DND-41 (cell line): ENCODE measurements at regions not wholly inside any gene's neighbourhood (a gene's known extent, or its start where the extent isn't known, plus 50 kb on each side); places are given as distances from the start of the nearest gene placed in this dataset.

ENCODE experiments used
- ATAC-seq: fragments of 200-7000 bp; cut with Tn5 transposase; 3 replicates; pipeline ENCODE4 v1.9.1; 2021; ENCODE audit warnings: low read depth; ENCODE audit not compliant: insufficient read depth
- DNase-seq: peaks from one replicate; pipeline ENCODE4 v3.0.0-alpha.2; 2020
- H2AFZ ChIP-seq: 2 replicates; pipeline ENCODE4 v1.6.0; 2012; ENCODE audit warnings: low read depth, low read length
- H3K27ac ChIP-seq: 2 replicates; pipeline ENCODE4 v1.5.1; 2012; ENCODE audit warnings: low read length, inconsistent platforms
- H3K27me3 ChIP-seq: fragments of 200-600 bp; sonication (generic); 2 replicates; pipeline ENCODE4 v1.6.0; 2012; ENCODE audit warnings: low read length, mild to moderate bottlenecking, inconsistent platforms; ENCODE audit not compliant: insufficient read depth, poor library complexity
- H3K36me3 ChIP-seq: 2 replicates; pipeline ENCODE4 v1.5.1; 2012; ENCODE audit warnings: low read length, inconsistent platforms; ENCODE audit not compliant: insufficient read depth
- H3K4me1 ChIP-seq: 2 replicates; pipeline ENCODE4 v1.5.1; 2012; ENCODE audit warnings: mild to moderate bottlenecking, low read length; ENCODE audit not compliant: insufficient read depth
- H3K4me2 ChIP-seq: 2 replicates; pipeline ENCODE4 v1.6.0; 2012; ENCODE audit warnings: mild to moderate bottlenecking, moderate library complexity, low read length, inconsistent platforms; ENCODE audit not compliant: insufficient read depth
- H3K4me3 ChIP-seq, 2 experiments: fragments of 200-600 bp in 1 of 2; shearing (Covaris generic) in 1 of 2; 2 replicates each; pipeline ENCODE4 v1.5.1; 2012 to 2016; ENCODE audit warnings: inconsistent platforms in 2 of 2, low read length in 2 of 2, mild to moderate bottlenecking in 2 of 2, low read depth in 1 of 2, moderate library complexity in 1 of 2
- H3K79me2 ChIP-seq: 2 replicates; pipeline ENCODE4 v1.6.0; 2012; ENCODE audit warnings: low read length, inconsistent platforms; ENCODE audit not compliant: insufficient read depth
- H3K9ac ChIP-seq: 2 replicates; pipeline ENCODE4 v1.6.0; 2012; ENCODE audit warnings: low read depth, mild to moderate bottlenecking, inconsistent platforms, low read length, moderate library complexity
- H3K9me3 ChIP-seq: 2 replicates; pipeline ENCODE4 v1.5.1; 2012; ENCODE audit warnings: low read length, moderate library complexity, mild to moderate bottlenecking, inconsistent platforms; ENCODE audit not compliant: insufficient read depth, severe bottlenecking
- H4K20me1 ChIP-seq: 2 replicates; pipeline ENCODE4 v1.6.0; 2012; ENCODE audit warnings: low read length; ENCODE audit not compliant: insufficient read depth
- CTCF ChIP-seq: IDR thresholded peaks from 2 replicates; pipeline ENCODE4 v1.5.1; 2012; ENCODE audit warnings: borderline replicate concordance, low read length, moderate library complexity, mild to moderate bottlenecking; ENCODE audit not compliant: poor library complexity, severe bottlenecking; ENCODE audit errors: extremely low read depth
- EZH2 ChIP-seq: IDR thresholded peaks from 3 replicates; pipeline ENCODE4 v1.6.1; 2012; ENCODE audit warnings: borderline replicate concordance, low read depth, mild to moderate bottlenecking, moderate library complexity, low read length, inconsistent platforms; ENCODE audit not compliant: severe bottlenecking

- H3K36me3 ChIP-seq = no peaks in the 10 kb centered on the region
- no peak overlapping the region for H3K9ac ChIP-seq
- TF ChIP-seq CTCF (no peak), EZH2 (no peak)
- H3K79me2 ChIP-seq = no peaks in the 10 kb centered on the region
- no peak for DNase-seq
- no peaks in the 10 kb centered on the region for H3K27me3 ChIP-seq
- H3K4me1 ChIP-seq = no peaks in the 10 kb centered on the region
- H4K20me1 ChIP-seq = peaks cover 7% of the 10 kb centered on the region; the same call in 1 of the 2 replicates
- H3K4me2 ChIP-seq = no peak overlapping the region
- no peak overlapping the region for H2AFZ ChIP-seq
- H3K27ac ChIP-seq = no peak overlapping the region
- ATAC-seq = no peak
- no peaks in the 10 kb centered on the region for H3K9me3 ChIP-seq
- no peak overlapping the region for H3K4me3 ChIP-seq
These were observed 104.0 kb upstream of the EIF5 start for GRCh38 chr14:103230021-103230420.

- no peaks in the 10 kb centered on the region for H3K36me3 ChIP-seq
- no peak overlapping the region for H3K27ac ChIP-seq
- no peak overlapping the region for H3K4me2 ChIP-seq
- TF ChIP-seq CTCF (no peak), EZH2 (no peak)
- H4K20me1 ChIP-seq = peaks cover 7% of the 10 kb centered on the region; the same call in 1 of the 2 replicates
- H2AFZ ChIP-seq = no peak overlapping the region
- DNase-seq = no peak
- H3K27me3 ChIP-seq = no peaks in the 10 kb centered on the region
- no peak overlapping the region for H3K9ac ChIP-seq
- H3K4me1 ChIP-seq = no peaks in the 10 kb centered on the region
- H3K79me2 ChIP-seq = no peaks in the 10 kb centered on the region
- no peaks in the 10 kb centered on the region for H3K9me3 ChIP-seq
- ATAC-seq = no peak
- H3K4me3 ChIP-seq = no peak overlapping the region
These were observed 103.2 kb upstream of the EIF5 start for GRCh38 chr14:103230658-103231334.

GRCh38 chr14:103231376-103232019, 102.5 kb upstream of the EIF5 start:
- no peak overlapping the region for H3K4me3 ChIP-seq
- no peaks in the 10 kb centered on the region for H3K36me3 ChIP-seq
- H4K20me1 ChIP-seq = peaks cover 7% of the 10 kb centered on the region; the same call in 1 of the 2 replicates
- no peaks in the 10 kb centered on the region for H3K9me3 ChIP-seq
- DNase-seq (no peak), ATAC-seq (no peak)
- TF ChIP-seq EZH2 = no peak
- no peak overlapping the region for H3K27ac ChIP-seq
- no peak overlapping the region for H3K4me2 ChIP-seq
- H3K79me2 ChIP-seq = no peaks in the 10 kb centered on the region
- no peak overlapping the region for H3K9ac ChIP-seq
- no peak overlapping the region for H2AFZ ChIP-seq
- H3K4me1 ChIP-seq = no peaks in the 10 kb centered on the region
- H3K27me3 ChIP-seq = no peaks in the 10 kb centered on the region

GRCh38 chr14:103232031-103232808, 101.8 kb upstream of the EIF5 start:
- H3K36me3 ChIP-seq = no peaks in the 10 kb centered on the region
- H4K20me1 ChIP-seq = peaks cover 7% of the 10 kb centered on the region; the same call in 1 of the 2 replicates
- no peak for ATAC-seq
- no peak overlapping the region for H3K9ac ChIP-seq
- H3K27me3 ChIP-seq = no peaks in the 10 kb centered on the region
- DNase-seq = no peak
- H3K4me2 ChIP-seq = no peak overlapping the region
- H3K79me2 ChIP-seq = no peaks in the 10 kb centered on the region
- H3K9me3 ChIP-seq = no peaks in the 10 kb centered on the region
- TF ChIP-seq CTCF (no peak), EZH2 (no peak)
- no peaks in the 10 kb centered on the region for H3K4me1 ChIP-seq
- no peak overlapping the region for H3K27ac ChIP-seq
- no peak overlapping the region for H3K4me3 ChIP-seq
- H2AFZ ChIP-seq = no peak overlapping the region
